SIG-M5 (cell line): ENCODE measurements at regions not wholly inside any gene's neighbourhood (a gene's known extent, or its start where the extent isn't known, plus 50 kb on each side); places are given as distances from the start of the nearest gene placed in this dataset.

Experiments used
- DNase-seq: peaks from one replicate; lab custom pipeline; 2025; lab: John Stamatoyannopoulos, UW

DNA sequence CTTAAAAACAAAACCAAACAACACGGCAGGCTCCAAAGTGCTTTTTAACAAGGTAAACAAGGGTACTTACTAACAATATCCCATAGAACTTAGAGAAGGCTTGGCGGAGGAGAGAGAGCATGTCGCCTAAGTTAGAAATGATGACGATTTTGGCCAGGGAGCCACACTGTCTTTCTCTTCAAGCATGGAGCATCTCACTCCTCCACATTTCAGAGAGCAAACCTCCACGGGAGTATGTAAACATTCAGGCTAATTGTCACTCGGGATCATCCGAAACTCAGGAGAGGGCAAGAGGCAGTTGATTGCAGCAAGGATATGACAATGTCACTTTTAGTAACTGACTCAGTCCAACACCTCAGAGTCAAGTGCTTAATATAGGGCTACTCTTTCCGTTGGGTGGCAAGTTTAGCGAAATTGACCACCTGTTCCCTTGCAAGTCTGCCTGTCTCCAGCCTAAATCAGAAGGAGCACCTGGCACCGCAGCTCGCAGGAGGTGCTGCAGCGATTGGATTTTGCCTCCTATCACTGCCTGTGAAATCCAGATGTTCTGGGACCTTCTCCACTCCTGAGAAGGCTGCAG, 65.8 kb upstream of the RPS6KA2 start:
- DNase-seq, result no peak

DNA sequence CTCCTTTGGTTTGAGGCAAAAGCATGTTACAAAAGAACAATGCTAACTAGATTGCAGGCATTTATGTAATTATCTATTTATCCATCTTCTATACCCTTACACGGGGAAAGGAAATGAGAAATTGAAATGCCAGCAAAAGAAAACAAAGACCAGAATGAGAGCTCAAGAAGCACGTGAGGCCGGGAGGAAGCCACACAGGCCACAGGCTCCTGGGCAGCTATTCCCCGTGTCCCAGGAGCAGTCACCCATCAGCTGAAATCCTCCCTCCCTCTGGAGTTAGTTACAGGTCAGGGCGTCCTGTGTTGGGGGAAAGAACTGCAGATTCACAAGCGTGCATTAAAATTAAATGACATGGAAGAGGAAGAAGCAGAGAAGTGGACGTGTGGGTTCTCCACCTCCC, 64.7 kb upstream of the RPS6KA2 start:
- no peak for DNase-seq

DNA sequence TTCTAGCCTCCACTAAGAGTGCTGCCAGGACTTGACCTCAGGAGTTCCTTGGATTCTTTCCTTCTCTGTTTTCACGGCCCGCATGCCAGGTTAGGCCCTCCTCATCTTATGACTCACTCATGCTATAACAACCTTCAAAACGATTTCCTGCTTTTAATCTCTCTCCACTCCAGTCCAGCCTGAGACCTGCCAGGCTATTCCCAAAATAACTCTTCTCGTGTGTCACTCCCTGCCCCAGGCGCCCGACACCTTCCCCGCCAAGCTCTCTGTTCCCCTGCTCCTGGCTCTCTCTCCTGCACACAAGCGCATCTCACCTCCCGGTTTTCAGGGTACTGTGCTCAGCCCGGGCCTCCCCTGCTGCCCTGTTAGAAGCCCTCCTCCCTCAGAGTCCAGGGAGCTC, 64.1 kb upstream of the RPS6KA2 start:
- no peak for DNase-seq

DNA sequence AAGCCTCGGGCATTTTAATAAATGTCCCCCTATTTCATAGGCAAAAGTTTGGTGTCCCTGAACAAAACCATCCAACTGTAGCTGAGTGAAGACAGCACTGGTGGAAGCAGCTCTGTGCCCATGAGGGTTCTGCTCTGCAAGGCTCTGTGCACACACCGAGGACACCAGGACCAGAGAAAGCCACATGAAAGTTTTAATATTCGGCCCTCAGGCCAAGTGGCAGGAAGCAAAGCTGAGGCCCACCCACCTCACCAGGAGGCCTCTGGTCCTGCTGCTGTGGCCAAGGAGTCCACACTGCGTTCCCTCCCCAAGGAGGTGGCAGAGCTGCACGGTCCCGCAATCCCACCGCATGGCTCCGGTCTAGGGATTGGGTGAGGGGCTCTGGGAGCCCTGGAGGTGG, 62.6 kb upstream of the RPS6KA2 start:
- DNase-seq, result no peak

DNA sequence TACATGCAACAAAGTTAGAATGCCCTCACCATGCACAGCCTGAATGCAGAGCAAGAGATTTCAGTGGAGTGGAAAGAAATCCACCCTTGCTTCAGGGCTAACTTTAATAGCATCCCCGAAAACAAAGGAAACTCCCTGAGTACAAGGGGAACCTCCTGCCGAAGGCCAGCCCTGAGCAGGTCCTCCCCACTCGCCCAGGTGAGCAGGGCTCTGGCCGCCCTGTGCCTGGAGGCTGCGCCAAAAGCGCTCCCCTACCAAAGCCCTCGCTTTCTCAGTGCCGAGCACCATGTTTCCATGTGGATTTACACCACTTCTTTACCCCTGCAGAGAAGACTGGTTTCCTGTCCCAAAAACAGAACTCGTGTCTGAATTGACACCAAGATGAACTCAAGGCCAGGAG, 61.9 kb upstream of the RPS6KA2 start:
- no peak for DNase-seq

DNA sequence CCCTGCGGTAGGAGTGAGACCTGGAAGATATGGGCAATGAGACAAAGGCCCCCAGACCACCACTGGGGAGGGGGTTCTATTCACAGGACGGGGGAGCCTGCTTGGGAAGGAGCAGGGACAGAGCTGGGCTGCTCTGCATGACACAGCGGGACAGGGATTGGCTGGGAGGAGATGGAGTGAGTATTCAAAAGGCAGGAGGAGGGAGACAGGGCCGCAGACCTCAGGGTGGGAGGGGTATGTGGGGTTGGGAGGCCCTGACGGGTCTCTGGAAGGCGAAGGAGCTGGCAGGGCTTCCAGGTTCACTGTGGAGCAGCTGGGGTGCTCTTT, 60.8 kb upstream of the RPS6KA2 start:
- DNase-seq, result no peak

DNA sequence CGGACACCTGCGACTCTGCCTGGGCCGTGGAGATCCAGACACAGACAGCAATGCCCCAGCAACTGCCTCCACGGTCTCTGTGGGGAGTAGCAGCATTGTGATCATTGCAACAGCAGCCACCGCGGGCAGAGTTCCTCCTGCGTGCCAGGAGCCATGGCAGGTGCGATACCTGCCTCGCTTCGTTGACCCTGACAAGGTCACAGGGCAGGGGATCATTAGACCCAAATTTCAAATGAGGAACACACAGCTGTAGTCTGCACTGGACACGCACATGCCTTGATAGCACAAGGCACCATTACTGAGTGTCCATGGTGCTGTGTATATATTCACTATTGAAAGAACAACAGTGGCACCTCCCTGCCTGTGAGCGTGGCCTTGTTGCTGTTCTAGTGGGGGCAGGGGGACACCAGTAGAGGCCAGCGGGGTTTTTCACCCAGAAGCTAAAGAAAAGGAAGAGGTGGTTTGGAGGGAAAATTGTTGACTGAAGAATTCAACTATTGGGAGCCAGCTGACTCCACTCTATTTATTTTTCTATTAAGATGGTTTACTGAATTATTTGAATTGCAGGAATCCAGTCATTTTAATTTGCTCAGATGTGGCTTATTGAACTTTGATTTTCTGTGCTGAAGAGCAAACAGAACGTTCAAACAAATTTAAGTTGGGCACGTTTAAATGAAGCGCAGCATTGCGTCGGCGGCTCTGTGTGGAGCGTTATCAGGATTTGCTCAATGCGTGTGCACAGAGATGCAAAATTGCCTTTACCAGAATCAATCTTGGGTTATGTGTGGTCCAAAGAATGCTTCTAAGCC, 60.2 kb upstream of the RPS6KA2 start:
- no peak for DNase-seq

DNA sequence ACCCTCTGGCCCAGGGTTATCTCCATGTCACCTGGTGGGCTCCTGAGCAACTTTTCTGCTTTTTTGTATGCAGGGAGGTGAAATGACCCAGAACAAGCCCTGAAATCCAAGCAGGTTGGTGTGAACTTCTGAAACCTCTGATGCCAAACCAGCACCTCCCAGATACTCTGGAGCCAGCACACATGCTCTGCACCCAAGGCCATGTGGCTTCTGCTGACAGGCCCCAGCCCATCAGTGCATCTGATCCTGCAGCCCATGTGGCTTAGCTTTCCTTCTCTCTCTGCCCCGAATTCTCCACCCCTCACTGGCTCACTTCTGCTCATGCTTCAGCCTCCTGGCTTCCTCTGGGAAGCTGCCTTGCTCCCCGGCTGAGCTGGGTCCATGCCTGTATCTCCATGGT, 59.3 kb upstream of the RPS6KA2 start:
- DNase-seq, result no peak

DNA sequence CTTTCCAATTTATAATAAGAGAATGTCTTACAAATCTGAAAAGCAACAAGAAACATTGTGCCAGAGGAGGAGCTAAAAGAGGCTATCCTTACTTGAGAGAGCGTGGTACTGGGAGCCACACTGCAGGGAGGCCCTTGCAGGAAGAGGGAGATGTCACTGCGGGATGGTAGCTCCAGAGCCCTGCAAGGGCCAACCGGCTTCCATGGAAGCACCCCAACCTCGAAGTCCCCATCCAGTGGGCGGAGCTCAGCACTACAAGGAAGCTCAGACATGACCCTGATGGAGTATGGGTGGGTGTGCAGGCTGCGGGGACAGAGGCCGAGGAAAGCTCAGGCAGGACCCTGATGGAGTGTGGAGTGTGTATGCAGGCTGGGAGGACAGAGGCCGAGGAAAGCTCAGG, 57.8 kb upstream of the RPS6KA2 start:
- no peak for DNase-seq

DNA sequence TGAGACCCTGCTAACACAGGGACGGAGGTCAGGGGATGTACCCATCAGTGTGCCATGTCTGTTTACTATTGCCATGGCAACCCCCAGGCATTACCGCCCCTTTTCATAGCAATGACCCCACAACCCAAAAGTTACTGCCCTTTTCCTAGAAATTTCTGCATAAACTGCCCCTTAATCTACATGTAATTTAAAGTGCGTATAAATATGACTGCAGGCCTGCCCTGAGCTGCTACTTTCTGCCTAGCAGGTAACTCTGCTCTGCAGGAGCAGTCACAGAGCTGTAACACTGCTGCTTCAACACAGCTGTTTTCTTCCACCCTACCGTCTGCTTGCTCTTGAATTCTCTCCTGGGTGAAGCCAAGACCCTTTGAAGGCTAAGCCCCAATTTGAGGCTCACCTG, 57.1 kb upstream of the RPS6KA2 start:
- no peak for DNase-seq

DNA sequence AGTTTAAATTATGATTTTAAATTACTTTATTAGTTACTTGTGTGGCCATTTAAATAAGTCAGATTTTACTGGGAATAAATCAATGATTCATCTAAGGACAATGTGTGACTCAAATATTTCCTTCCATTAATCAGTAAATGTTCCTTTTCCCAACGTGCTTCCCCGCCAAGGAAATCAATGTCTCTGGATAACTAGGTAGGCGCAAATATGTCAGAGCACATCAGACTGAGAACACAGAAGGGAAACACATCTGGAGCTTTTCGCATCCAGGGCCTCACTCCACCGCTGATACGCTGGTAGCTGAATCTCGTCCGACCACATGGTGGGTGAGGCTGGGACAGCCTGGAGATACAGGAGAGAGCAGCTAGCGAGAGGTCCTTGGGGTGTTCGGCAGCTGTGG, 56.4 kb upstream of the RPS6KA2 start:
- no peak for DNase-seq

DNA sequence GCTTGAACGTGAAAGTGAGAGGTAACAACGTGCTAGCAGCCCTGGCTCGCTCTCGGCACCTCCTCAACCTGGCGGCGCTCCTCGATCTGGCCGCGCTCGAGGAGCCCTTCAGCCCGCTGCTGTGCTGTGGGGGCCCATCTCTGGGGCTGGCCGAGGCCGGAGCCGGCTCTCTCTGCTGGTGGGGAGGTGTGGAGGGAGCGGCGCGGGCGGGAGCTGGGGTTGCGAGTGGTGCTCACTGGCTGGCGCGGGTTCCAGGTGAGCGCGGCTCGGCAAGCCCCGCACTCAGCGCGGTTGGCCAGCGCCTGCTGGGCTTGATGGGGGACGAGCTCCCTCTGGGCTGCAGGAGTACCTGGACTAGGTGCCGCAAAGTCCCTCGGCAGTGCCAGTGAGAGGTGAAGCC, 52.5 kb upstream of the RPS6KA2 start:
- no peak for DNase-seq

DNA sequence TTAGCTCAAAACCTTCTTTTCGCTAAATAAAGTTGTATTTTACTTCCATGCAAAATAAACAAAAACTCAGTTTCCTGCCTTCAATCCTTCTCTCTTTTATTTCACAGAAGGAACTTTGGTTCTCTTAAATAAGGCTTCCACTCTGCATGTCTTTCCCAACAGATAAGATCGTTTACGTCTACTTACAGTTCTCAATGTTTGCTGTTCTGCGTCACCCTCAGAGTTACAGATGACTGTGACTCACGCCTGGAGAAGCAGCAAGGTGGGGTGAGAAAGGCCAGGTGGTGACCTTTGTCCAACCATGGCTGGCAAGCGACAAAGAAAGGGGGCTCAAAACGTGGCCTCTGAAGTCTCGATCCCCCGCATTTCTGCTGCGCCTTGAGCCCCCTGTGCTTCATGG, 51.4 kb upstream of the RPS6KA2 start:
- no peak for DNase-seq

DNA sequence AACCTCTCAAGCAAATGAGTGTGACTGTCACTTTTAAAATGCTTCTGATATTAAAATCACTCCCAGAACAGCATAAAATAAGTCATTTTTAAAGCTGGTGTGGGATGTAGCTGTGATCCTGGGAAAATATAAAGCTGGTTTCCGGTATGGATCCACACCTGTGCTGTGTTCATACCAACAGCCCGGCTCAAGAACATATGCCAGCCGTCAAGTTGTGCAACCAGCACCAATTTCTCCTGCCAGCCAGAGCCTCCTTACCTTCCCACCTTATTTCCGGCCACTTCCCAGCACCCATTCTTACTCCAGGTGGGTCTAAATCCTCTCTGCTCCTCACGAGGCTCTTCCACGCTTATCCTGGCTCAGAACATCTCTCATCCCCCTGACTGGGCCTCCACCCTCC, 50.9 kb upstream of the RPS6KA2 start:
- DNase-seq, result no peak
